ENCODE measurements at regions not wholly inside any gene's neighbourhood (a gene's known extent, or its start where the extent isn't known, plus 50 kb on each side); places are given as distances from the start of the nearest gene placed in this dataset.
"Not testable (repeated sequence)": the region's sequence is repeated elsewhere in the genome, so short reads cannot be mapped to it uniquely, and the experiment has no call there.

- H3K36me3 ChIP-seq, result no peaks in the 10 kb centered on the region
- intact Hi-C loops (cut with DNase I), result no loop called here
- no peak overlapping the region for H3K9ac ChIP-seq (ENCODE audit: low read depth in 2 of 2, low read length in 2 of 2)
- no peaks in the 10 kb centered on the region for H3K27me3 ChIP-seq
- no peak for TF ChIP-seq CTCF (IDR thresholded peaks at IDR 0.05)
- no peaks in the 10 kb centered on the region for H3K9me3 ChIP-seq
- H3K27ac ChIP-seq, result no peak overlapping the region
- no peaks in the 10 kb centered on the region for H3K4me1 ChIP-seq
- H3K4me3 ChIP-seq, result no peak overlapping the region
- no peak for DNase-seq
These were observed 90.0 kb upstream of the BNIP2 start for GRCh38 chr15:59779110-59779509.

- no peaks in the 10 kb centered on the region for H3K27me3 ChIP-seq
- no peaks in the 10 kb centered on the region for H3K4me1 ChIP-seq
- H3K9ac ChIP-seq (ENCODE audit: low read depth in 2 of 2, low read length in 2 of 2), result no peak overlapping the region
- no peak for TF ChIP-seq CTCF (IDR thresholded peaks at IDR 0.05)
- no peak overlapping the region for H3K27ac ChIP-seq
- no peaks in the 10 kb centered on the region for H3K9me3 ChIP-seq
- no peak for DNase-seq
- no peak overlapping the region for H3K4me3 ChIP-seq
- H3K36me3 ChIP-seq, result no peaks in the 10 kb centered on the region
- intact Hi-C loops (cut with DNase I), result no loop called here
These were observed 75.7 kb upstream of the BNIP2 start for GRCh38 chr15:59764775-59765174.

- DNase-seq, result no peak
- intact Hi-C loops (cut with DNase I), result no loop called here
- Histone ChIP-seq H3K36me3 (no peaks in the 10 kb centered on the region), H3K4me1 (no peaks in the 10 kb centered on the region), H3K9ac (ENCODE audit: low read depth in 2 of 2, low read length in 2 of 2) (no peak overlapping the region), H3K27me3 (no peaks in the 10 kb centered on the region), H3K4me3 (no peak overlapping the region), H3K27ac (no peak overlapping the region), H3K9me3 (no peaks in the 10 kb centered on the region)
- no peak for TF ChIP-seq CTCF (IDR thresholded peaks at IDR 0.05)
These were observed 73.4 kb upstream of the BNIP2 start for GRCh38 chr15:59762558-59762957.

GRCh38 chr15:59760256-59760655 is 71.1 kb upstream of the BNIP2 start:
- peak; percentile 54 for DNase-seq
- H3K4me3 ChIP-seq; H3K36me3 ChIP-seq; H3K9ac ChIP-seq (ENCODE audit: low read depth in 2 of 2, low read length in 2 of 2); intact Hi-C loops (cut with DNase I); H3K9me3 ChIP-seq; H3K4me1 ChIP-seq; H3K27me3 ChIP-seq; H3K27ac ChIP-seq: not testable (repeated sequence)

GRCh38 chr15:59751552-59752413 is 62.7 kb upstream of the BNIP2 start:
- Histone ChIP-seq H3K9me3 (no peaks in the 10 kb centered on the region), H3K4me3 (no peak overlapping the region), H3K9ac (ENCODE audit: low read depth in 2 of 2, low read length in 2 of 2) (no peak overlapping the region), H3K27ac (no peak overlapping the region), H3K36me3 (no peaks in the 10 kb centered on the region), H3K4me1 (no peaks in the 10 kb centered on the region), H3K27me3 (no peaks in the 10 kb centered on the region)
- intact Hi-C loops (cut with DNase I), result no loop called here
- no peak for TF ChIP-seq CTCF (IDR thresholded peaks at IDR 0.05)
- no peak for DNase-seq

GRCh38 chr15:59746777-59747176 is 57.7 kb upstream of the BNIP2 start:
- intact Hi-C loops (cut with DNase I), result no loop called here
- Histone ChIP-seq H3K27ac (no peak overlapping the region), H3K9me3 (no peaks in the 10 kb centered on the region), H3K27me3 (no peaks in the 10 kb centered on the region), H3K36me3 (no peaks in the 10 kb centered on the region), H3K9ac (ENCODE audit: low read depth in 2 of 2, low read length in 2 of 2) (no peak overlapping the region), H3K4me1 (no peaks in the 10 kb centered on the region), H3K4me3 (no peak overlapping the region)
- TF ChIP-seq CTCF (IDR thresholded peaks at IDR 0.05), result no peak
- DNase-seq, result no peak

Data from colonic mucosa (tissue), 4 donors.